ENCODE measurements at regions not wholly inside any gene's neighbourhood (a gene's known extent, or its start where the extent isn't known, plus 50 kb on each side); places are given as distances from the start of the nearest gene placed in this dataset.

GRCh38 chr4:30330894-30331652 is 389.1 kb upstream of the PCDH7 start:
- TF ChIP-seq CTCF (IDR thresholded peaks at IDR 0.05; ENCODE audit: low read depth, low read length): no peak
- in situ Hi-C loops (cut with HindIII; ENCODE audit: low sequenced_read_pairs): no loop called here
- DNase-seq (ENCODE audit: low read depth, low spot score): no peak
- no peak overlapping the region for H3K4me3 ChIP-seq (ENCODE audit: low read depth, low read length)

GRCh38 chr4:30341731-30342130 is 378.4 kb upstream of the PCDH7 start:
- no peak for DNase-seq (ENCODE audit: low read depth, low spot score)
- no peak overlapping the region for H3K4me3 ChIP-seq (ENCODE audit: low read depth, low read length)
- in situ Hi-C loops (cut with HindIII; ENCODE audit: low sequenced_read_pairs): no loop called here
- TF ChIP-seq CTCF (IDR thresholded peaks at IDR 0.05; ENCODE audit: low read depth, low read length): no peak

GRCh38 chr4:30350288-30350687 is 369.9 kb upstream of the PCDH7 start:
- in situ Hi-C loops (cut with HindIII; ENCODE audit: low sequenced_read_pairs): no loop called here
- H3K4me3 ChIP-seq (ENCODE audit: low read depth, low read length): no peak overlapping the region
- no peak for DNase-seq (ENCODE audit: low read depth, low spot score)
- no peak for TF ChIP-seq CTCF (IDR thresholded peaks at IDR 0.05; ENCODE audit: low read depth, low read length)

- DNase-seq (ENCODE audit: low read depth, low spot score): no peak
- in situ Hi-C loops (cut with HindIII; ENCODE audit: low sequenced_read_pairs): no loop called here
- TF ChIP-seq CTCF (IDR thresholded peaks at IDR 0.05; ENCODE audit: low read depth, low read length): no peak
- H3K4me3 ChIP-seq (ENCODE audit: low read depth, low read length): no peak overlapping the region
These were observed 365.6 kb upstream of the PCDH7 start for GRCh38 chr4:30354605-30355004.

GRCh38 chr4:30362436-30362835 is 357.7 kb upstream of the PCDH7 start:
- no peak for DNase-seq (ENCODE audit: low read depth, low spot score)
- no peak overlapping the region for H3K4me3 ChIP-seq (ENCODE audit: low read depth, low read length)
- TF ChIP-seq CTCF (IDR thresholded peaks at IDR 0.05; ENCODE audit: low read depth, low read length): no peak
- in situ Hi-C loops (cut with HindIII; ENCODE audit: low sequenced_read_pairs): no loop called here

- DNase-seq (ENCODE audit: low read depth, low spot score): no peak
- H3K4me3 ChIP-seq (ENCODE audit: low read depth, low read length): no peak overlapping the region
- in situ Hi-C loops (cut with HindIII; ENCODE audit: low sequenced_read_pairs): no loop called here
- TF ChIP-seq CTCF (IDR thresholded peaks at IDR 0.05; ENCODE audit: low read depth, low read length): no peak
These were observed 350.1 kb upstream of the PCDH7 start for GRCh38 chr4:30370105-30370504.

Measured in astrocyte of the spinal cord (primary cell).